NB4 (cell line): ENCODE measurements at regions not wholly inside any gene's neighbourhood (a gene's known extent, or its start where the extent isn't known, plus 50 kb on each side); places are given as distances from the start of the nearest gene placed in this dataset.

Experiments
- MAX ChIP-seq: IDR thresholded peaks from 2 replicates; pipeline ENCODE4 v1.6.1; 2011; ENCODE audit warnings: low read depth, low read length
- POLR2A ChIP-seq: IDR thresholded peaks from 2 replicates; pipeline ENCODE4 v1.6.1; 2011; ENCODE audit warnings: mild to moderate bottlenecking; ENCODE audit not compliant: insufficient read length; ENCODE audit errors: extremely low read depth
- TF ChIP-seq, protein P1 (sequence below): IDR thresholded peaks from one replicate; pipeline ENCODE4 v1.5.1; 2012; ENCODE audit warnings: low read depth, low read length

GRCh38 chr3:75329476-75330097, 334.5 kb upstream of the FRG2C start:
- TF ChIP-seq, protein P1, sequence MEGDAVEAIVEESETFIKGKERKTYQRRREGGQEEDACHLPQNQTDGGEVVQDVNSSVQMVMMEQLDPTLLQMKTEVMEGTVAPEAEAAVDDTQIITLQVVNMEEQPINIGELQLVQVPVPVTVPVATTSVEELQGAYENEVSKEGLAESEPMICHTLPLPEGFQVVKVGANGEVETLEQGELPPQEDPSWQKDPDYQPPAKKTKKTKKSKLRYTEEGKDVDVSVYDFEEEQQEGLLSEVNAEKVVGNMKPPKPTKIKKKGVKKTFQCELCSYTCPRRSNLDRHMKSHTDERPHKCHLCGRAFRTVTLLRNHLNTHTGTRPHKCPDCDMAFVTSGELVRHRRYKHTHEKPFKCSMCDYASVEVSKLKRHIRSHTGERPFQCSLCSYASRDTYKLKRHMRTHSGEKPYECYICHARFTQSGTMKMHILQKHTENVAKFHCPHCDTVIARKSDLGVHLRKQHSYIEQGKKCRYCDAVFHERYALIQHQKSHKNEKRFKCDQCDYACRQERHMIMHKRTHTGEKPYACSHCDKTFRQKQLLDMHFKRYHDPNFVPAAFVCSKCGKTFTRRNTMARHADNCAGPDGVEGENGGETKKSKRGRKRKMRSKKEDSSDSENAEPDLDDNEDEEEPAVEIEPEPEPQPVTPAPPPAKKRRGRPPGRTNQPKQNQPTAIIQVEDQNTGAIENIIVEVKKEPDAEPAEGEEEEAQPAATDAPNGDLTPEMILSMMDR = no peak
- no peak for TF ChIP-seq POLR2A
- TF ChIP-seq MAX = no peak
